ENCODE measurements at regions not wholly inside any gene's neighbourhood (a gene's known extent, or its start where the extent isn't known, plus 50 kb on each side); places are given as distances from the start of the nearest gene placed in this dataset.

GRCh38 chr7:80040752-80041151 is 93.9 kb upstream of the GNAI1 start:
- Mint-ChIP-seq H3K4me3 (no peak overlapping the region), H3K27ac (no peak overlapping the region), H3K9me3 (peaks cover 26% of the 10 kb centered on the region), H3K27me3 (ENCODE audit: low read depth) (no peaks in the 10 kb centered on the region), H3K4me1 (peaks cover 13% of the 10 kb centered on the region), H3K36me3 (peaks cover 21% of the 10 kb centered on the region)
- no peak for TF ChIP-seq IRF2 (CRISPR knock-in tag; IDR thresholded peaks at IDR 0.05; ENCODE audit: borderline replicate concordance, low read depth)
- no peak for TF ChIP-seq USF1 (CRISPR knock-in tag; IDR thresholded peaks at IDR 0.05)
- TF ChIP-seq PREB (CRISPR knock-in tag; IDR thresholded peaks at IDR 0.05; ENCODE audit: borderline replicate concordance) = no peak
- TF ChIP-seq GTF2I (CRISPR knock-in tag; conservative IDR thresholded peaks at IDR 0.05) = no peak
- TF ChIP-seq ZSCAN18 (CRISPR knock-in tag; IDR thresholded peaks at IDR 0.05) = no peak
- no peak for TF ChIP-seq USF2 (CRISPR knock-in tag; IDR thresholded peaks at IDR 0.05)
- TF ChIP-seq E2F5 (CRISPR knock-in tag; IDR thresholded peaks at IDR 0.05) = no peak
- ATAC-seq = no peak
- CTCF ChIA-PET = no interaction called here
- POLR2A ChIA-PET = no interaction called here
- DNase-seq (ENCODE audit: low spot score) = no peak

GRCh38 chr7:80040335-80040734 is 94.3 kb upstream of the GNAI1 start:
- H3K4me1 Mint-ChIP-seq = peaks cover 13% of the 10 kb centered on the region
- H3K27ac Mint-ChIP-seq = no peak overlapping the region
- POLR2A ChIA-PET = no interaction called here
- H3K4me3 Mint-ChIP-seq = no peak overlapping the region
- H3K27me3 Mint-ChIP-seq (ENCODE audit: low read depth) = no peaks in the 10 kb centered on the region
- TF ChIP-seq ZNF396 (CRISPR knock-in tag; IDR thresholded peaks at IDR 0.05; ENCODE audit: borderline replicate concordance) (no peak), CBFB (CRISPR knock-in tag; IDR thresholded peaks at IDR 0.05; ENCODE audit: low read depth) (no peak)
- peaks cover 21% of the 10 kb centered on the region for H3K9me3 Mint-ChIP-seq
- ATAC-seq (no peak), DNase-seq (ENCODE audit: low spot score) (no peak)
- CTCF ChIA-PET = no interaction called here
- peaks cover 16% of the 10 kb centered on the region for H3K36me3 Mint-ChIP-seq

- ATAC-seq (peak; percentile 32; the same call in 1 of the 2 replicates), DNase-seq (ENCODE audit: low spot score) (no peak)
- Mint-ChIP-seq H3K4me1 (peaks cover 13% of the 10 kb centered on the region), H3K27me3 (ENCODE audit: low read depth) (no peaks in the 10 kb centered on the region), H3K36me3 (peaks cover 7% of the 10 kb centered on the region), H3K4me3 (no peak overlapping the region), H3K9me3 (peaks cover 12% of the 10 kb centered on the region), H3K27ac (no peak overlapping the region)
- CTCF ChIA-PET = no interaction called here
- POLR2A ChIA-PET = no interaction called here
- TF ChIP-seq ATF6 (CRISPR knock-in tag; IDR thresholded peaks at IDR 0.05) (no peak), GABPB1 (CRISPR knock-in tag; IDR thresholded peaks at IDR 0.05) (no peak), AR (CRISPR knock-in tag; IDR thresholded peaks at IDR 0.05) (no peak), OVOL2 (CRISPR knock-in tag; IDR thresholded peaks at IDR 0.05; ENCODE audit: borderline replicate concordance) (no peak), PREB (CRISPR knock-in tag; IDR thresholded peaks at IDR 0.05; ENCODE audit: borderline replicate concordance) (no peak), TEAD4 (CRISPR knock-in tag; IDR thresholded peaks at IDR 0.05) (no peak), AFF4 (CRISPR knock-in tag; IDR thresholded peaks at IDR 0.05; ENCODE audit: borderline replicate concordance) (no peak)
Observed at GRCh38 chr7:80039251-80039884, 95.3 kb upstream of the GNAI1 start.
